HepG2 (cell line): ENCODE measurements at regions not wholly inside any gene's neighbourhood (a gene's known extent, or its start where the extent isn't known, plus 50 kb on each side); places are given as distances from the start of the nearest gene placed in this dataset.

Experiments
- CREM ChIP-seq, 2 experiments: sonication (generic) in 1 of 2; formaldehyde crosslinking in 1 of 2; IDR thresholded peaks; 2 replicates each; pipeline versions ENCODE4 v1.4.0 to v1.6.1; 2016 to 2020; ENCODE audit warnings: antibody characterized with exemption in 1 of 2, mild to moderate bottlenecking in 1 of 2, missing genetic modification reagents in 1 of 2
- FOSL1 ChIP-seq: sonication (generic); formaldehyde crosslinking; IDR thresholded peaks from 2 replicates; pipeline ENCODE4 v1.9.0; 2021; ENCODE audit warnings: missing genetic modification reagents, borderline replicate concordance
- HOXD1 ChIP-seq: sonication (generic); formaldehyde crosslinking; IDR thresholded peaks from 2 replicates; pipeline ENCODE4 v1.5.0; 2020; ENCODE audit warnings: missing genetic modification reagents
- LCORL ChIP-seq, 2 experiments: fragments of 450-650 bp in 1 of 2; sonication (generic) in 1 of 2; formaldehyde crosslinking in 1 of 2; IDR thresholded peaks; 2 replicates each; pipeline versions ENCODE4 v1.5.0 to v1.6.1; 2017 to 2020; ENCODE audit warnings: antibody characterized with exemption in 1 of 2, missing genetic modification reagents in 1 of 2
- POLR2AphosphoS5 ChIP-seq: IDR thresholded peaks from 2 replicates; pipeline ENCODE4 v1.6.1; 2012; ENCODE audit warnings: low read depth, low read length
- SAP130 ChIP-seq: IDR thresholded peaks from 2 replicates; pipeline ENCODE4 v1.6.1; 2016; ENCODE audit warnings: low read depth
- ZKSCAN8 ChIP-seq: IDR thresholded peaks from 2 replicates; pipeline ENCODE4 v1.6.1; 2016; ENCODE audit warnings: borderline replicate concordance, missing genetic modification reagents, missing compliant biosample characterization
- ZNF30 ChIP-seq: sonication (generic); formaldehyde crosslinking; IDR thresholded peaks from 2 replicates; pipeline ENCODE4 v1.5.0; 2020; ENCODE audit warnings: mild to moderate bottlenecking, missing genetic modification reagents
- ZNF720 ChIP-seq: sonication (generic); formaldehyde crosslinking; IDR thresholded peaks from 2 replicates; pipeline ENCODE4 v1.4.0; 2020; ENCODE audit warnings: missing genetic modification reagents
- ZNF878 ChIP-seq: sonication (generic); formaldehyde crosslinking; IDR thresholded peaks from 2 replicates; pipeline ENCODE4 v1.8.1; 2023; ENCODE audit warnings: mild to moderate bottlenecking, missing genetic modification reagents, moderate library complexity
- TF ChIP-seq, protein P1 (sequence below): sonication (generic); formaldehyde crosslinking; IDR thresholded peaks from 2 replicates; pipeline ENCODE4 v1.5.1; 2020; ENCODE audit warnings: missing genetic modification reagents, mild to moderate bottlenecking, borderline replicate concordance
- TF ChIP-seq, protein P2 (sequence below): sonication (generic); formaldehyde crosslinking; IDR thresholded peaks from 2 replicates; pipeline ENCODE4 v1.4.0; 2020; ENCODE audit warnings: missing genetic modification reagents
- TF ChIP-seq, protein P3 (sequence below): IDR thresholded peaks from 2 replicates; pipeline ENCODE4 v1.6.1; 2016; ENCODE audit warnings: mild to moderate bottlenecking, missing biosample characterization, missing genetic modification reagents

DNA sequence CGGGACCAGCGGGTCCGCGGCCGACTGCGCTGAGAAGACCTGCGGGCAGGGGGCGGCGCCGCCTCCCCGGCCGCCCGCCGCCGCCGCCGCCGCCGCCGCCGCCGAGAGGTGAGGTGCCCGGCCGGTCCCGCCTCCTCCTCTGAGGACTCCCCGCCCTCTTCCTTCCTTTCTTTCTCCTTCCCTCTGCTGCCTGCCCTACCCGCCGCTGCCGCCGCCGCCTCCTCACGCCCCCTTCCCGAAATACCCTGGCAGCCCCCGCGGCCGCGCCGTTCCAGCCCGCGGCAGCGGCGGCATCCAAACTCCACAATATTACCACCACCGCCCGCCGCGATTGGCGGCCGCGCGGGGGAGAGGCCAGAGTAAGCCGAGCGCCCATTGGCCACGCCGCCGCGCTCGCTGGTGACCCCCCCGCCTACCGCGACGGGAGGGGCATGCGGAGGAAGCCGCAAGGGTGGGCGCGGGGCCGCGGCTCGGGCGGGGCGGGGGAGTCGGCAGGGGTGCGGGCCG is 61.8 kb upstream of the ANKRD28 start (continued):
- TF ChIP-seq SAP130 (CRISPR knock-in tag) (peak; percentile 16), FOSL1 (CRISPR knock-in tag) (no peak), LCORL (IDR thresholded peaks at IDR 0.05) (no peak), LCORL (CRISPR knock-in tag; IDR thresholded peaks at IDR 0.05) (no peak), HOXD1 (CRISPR knock-in tag) (0 out of 2 replicates have a peak, but pooled peaks have one; percentile 8), CREM (IDR thresholded peaks at IDR 0.05) (no peak), CREM (CRISPR knock-in tag; IDR thresholded peaks at IDR 0.05) (no peak), POLR2AphosphoS5 (peak; percentile 48; the same call in 1 of the 2 replicates), ZNF30 (CRISPR knock-in tag) (no peak), ZNF720 (no peak), ZKSCAN8 (no peak), ZNF878 (CRISPR knock-in tag) (no peak)
- TF ChIP-seq, protein P1, sequence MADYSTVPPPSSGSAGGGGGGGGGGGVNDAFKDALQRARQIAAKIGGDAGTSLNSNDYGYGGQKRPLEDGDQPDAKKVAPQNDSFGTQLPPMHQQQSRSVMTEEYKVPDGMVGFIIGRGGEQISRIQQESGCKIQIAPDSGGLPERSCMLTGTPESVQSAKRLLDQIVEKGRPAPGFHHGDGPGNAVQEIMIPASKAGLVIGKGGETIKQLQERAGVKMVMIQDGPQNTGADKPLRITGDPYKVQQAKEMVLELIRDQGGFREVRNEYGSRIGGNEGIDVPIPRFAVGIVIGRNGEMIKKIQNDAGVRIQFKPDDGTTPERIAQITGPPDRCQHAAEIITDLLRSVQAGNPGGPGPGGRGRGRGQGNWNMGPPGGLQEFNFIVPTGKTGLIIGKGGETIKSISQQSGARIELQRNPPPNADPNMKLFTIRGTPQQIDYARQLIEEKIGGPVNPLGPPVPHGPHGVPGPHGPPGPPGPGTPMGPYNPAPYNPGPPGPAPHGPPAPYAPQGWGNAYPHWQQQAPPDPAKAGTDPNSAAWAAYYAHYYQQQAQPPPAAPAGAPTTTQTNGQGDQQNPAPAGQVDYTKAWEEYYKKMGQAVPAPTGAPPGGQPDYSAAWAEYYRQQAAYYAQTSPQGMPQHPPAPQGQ (CRISPR knock-in tag): no peak
- TF ChIP-seq, protein P2, sequence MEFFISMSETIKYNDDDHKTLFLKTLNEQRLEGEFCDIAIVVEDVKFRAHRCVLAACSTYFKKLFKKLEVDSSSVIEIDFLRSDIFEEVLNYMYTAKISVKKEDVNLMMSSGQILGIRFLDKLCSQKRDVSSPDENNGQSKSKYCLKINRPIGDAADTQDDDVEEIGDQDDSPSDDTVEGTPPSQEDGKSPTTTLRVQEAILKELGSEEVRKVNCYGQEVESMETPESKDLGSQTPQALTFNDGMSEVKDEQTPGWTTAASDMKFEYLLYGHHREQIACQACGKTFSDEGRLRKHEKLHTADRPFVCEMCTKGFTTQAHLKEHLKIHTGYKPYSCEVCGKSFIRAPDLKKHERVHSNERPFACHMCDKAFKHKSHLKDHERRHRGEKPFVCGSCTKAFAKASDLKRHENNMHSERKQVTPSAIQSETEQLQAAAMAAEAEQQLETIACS (CRISPR knock-in tag): 0 out of 2 replicates have a peak, but pooled peaks have one; percentile 8
- TF ChIP-seq, protein P3, sequence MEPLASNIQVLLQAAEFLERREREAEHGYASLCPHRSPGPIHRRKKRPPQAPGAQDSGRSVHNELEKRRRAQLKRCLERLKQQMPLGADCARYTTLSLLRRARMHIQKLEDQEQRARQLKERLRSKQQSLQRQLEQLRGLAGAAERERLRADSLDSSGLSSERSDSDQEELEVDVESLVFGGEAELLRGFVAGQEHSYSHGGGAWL: no peak
